Transverse colon (tissue), 4 donors: ENCODE measurements at regions not wholly inside any gene's neighbourhood (a gene's known extent, or its start where the extent isn't known, plus 50 kb on each side); places are given as distances from the start of the nearest gene placed in this dataset.

Experiments used
- DNase-seq: peaks from one replicate; pipeline ENCODE4 v3.0.0-alpha.2; 2019
- H3K27ac ChIP-seq, 4 donors: fragments of 200-600 bp; sonication (generic); 2 replicates each; pipeline ENCODE4 v1.5.1; 2016 to 2018; ENCODE audit warnings: inconsistent platforms in 4 of 4
- H3K27me3 ChIP-seq: fragments of 200-600 bp; sonication (generic); 2 replicates; pipeline ENCODE4 v1.5.1; 2017; ENCODE audit warnings: inconsistent platforms
- H3K36me3 ChIP-seq, 4 donors: fragments of 200-600 bp; sonication (generic); 2 replicates each; pipeline ENCODE4 v1.5.1; 2017 to 2019; ENCODE audit warnings: inconsistent platforms in 4 of 4
- H3K4me1 ChIP-seq, 4 donors: fragments of 200-600 bp; sonication (generic); 2 replicates each; pipeline ENCODE4 v1.5.1; 2017 to 2020; ENCODE audit warnings: inconsistent platforms in 4 of 4
- H3K4me3 ChIP-seq, 4 donors: fragments of 200-600 bp; sonication (generic); 1 replicate in 1 of 4; 2 replicates in 3 of 4; pipeline versions ENCODE4 v1.5.1 to v1.6.1; 2017 to 2019; ENCODE audit warnings: inconsistent platforms in 4 of 4
- H3K9me3 ChIP-seq, 2 donors: fragments of 200-600 bp; sonication (generic); 2 replicates each; pipeline ENCODE4 v1.5.1; 2017 to 2019; ENCODE audit warnings: inconsistent platforms in 2 of 2
- EP300 ChIP-seq: sonication (generic); formaldehyde crosslinking; IDR thresholded peaks from one replicate; pipeline ENCODE4 v1.6.1; 2017; ENCODE audit warnings: antibody characterized with exemption, low read depth
- POLR2A ChIP-seq: fragments of 450-650 bp; IDR thresholded peaks from one replicate; pipeline ENCODE4 v1.6.1; 2016; ENCODE audit warnings: antibody characterized with exemption, mild to moderate bottlenecking, moderate library complexity
- POLR2AphosphoS5 ChIP-seq, 3 donors: sonication (generic); formaldehyde crosslinking; IDR thresholded peaks; one replicate each; pipeline ENCODE4 v1.6.1; 2016; ENCODE audit warnings: antibody characterized with exemption in 3 of 3
- WGBS, 2 donors: methylation state at CpG; one replicate each; pipeline ENCODE4 v1.1.5; 2018; ENCODE audit warnings: low coverage in 1 of 2; 5-methylcytosine and 5-hydroxymethylcytosine counted together
- in situ Hi-C, 4 donors: fragments of 200-750 bp; cut with MboI; loops; one replicate each; pipeline versions ENCODE4 v1.15.0 to v1.15.1; 2017; ENCODE audit warnings: low sequenced_read_pairs in 3 of 4, low pct_ligation_motif_present in 1 of 4, low pct_unique_long_range_greater_than_20kb in 1 of 4
- intact Hi-C: fragments of 100-400 bp; cut with DNase I; formaldehyde crosslinking; loops from one replicate; pipeline ENCODE4 v1.15.1; 2023; ENCODE audit warnings: low total_unique reads
- TF ChIP-seq, protein P1 (sequence below), 5 experiments: fragments of 200-600 bp in 3 of 5; fragments of 450-650 bp in 2 of 5; sonication (generic) in 3 of 5; IDR thresholded peaks; 1 replicate in 2 of 5; 2 replicates in 3 of 5; pipeline ENCODE4 v1.5.1; 2016 to 2017; ENCODE audit warnings: antibody characterized with exemption in 5 of 5, inconsistent platforms in 3 of 5, mild to moderate bottlenecking in 2 of 5, moderate library complexity in 1 of 5

GRCh38 chr20:60765821-60766403 lies 486.1 kb upstream of the CDH4 start:
- no peak for DNase-seq
- Histone ChIP-seq H3K9me3 (no peaks in the 10 kb centered on the region), H3K4me1 (no peaks in the 10 kb centered on the region), H3K27me3 (no peaks in the 10 kb centered on the region), H3K4me3 (no peak overlapping the region), H3K36me3 (no peaks in the 10 kb centered on the region), H3K27ac (no peak overlapping the region)
- in situ Hi-C loops (no loop called here), intact Hi-C loops (no loop called here)
- TF ChIP-seq, protein P1, sequence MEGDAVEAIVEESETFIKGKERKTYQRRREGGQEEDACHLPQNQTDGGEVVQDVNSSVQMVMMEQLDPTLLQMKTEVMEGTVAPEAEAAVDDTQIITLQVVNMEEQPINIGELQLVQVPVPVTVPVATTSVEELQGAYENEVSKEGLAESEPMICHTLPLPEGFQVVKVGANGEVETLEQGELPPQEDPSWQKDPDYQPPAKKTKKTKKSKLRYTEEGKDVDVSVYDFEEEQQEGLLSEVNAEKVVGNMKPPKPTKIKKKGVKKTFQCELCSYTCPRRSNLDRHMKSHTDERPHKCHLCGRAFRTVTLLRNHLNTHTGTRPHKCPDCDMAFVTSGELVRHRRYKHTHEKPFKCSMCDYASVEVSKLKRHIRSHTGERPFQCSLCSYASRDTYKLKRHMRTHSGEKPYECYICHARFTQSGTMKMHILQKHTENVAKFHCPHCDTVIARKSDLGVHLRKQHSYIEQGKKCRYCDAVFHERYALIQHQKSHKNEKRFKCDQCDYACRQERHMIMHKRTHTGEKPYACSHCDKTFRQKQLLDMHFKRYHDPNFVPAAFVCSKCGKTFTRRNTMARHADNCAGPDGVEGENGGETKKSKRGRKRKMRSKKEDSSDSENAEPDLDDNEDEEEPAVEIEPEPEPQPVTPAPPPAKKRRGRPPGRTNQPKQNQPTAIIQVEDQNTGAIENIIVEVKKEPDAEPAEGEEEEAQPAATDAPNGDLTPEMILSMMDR (IDR thresholded peaks at IDR 0.05): no peak
- TF ChIP-seq EP300 (no peak), POLR2A (no peak), POLR2AphosphoS5 (IDR thresholded peaks at IDR 0.05) (no peak)
- 74 to 90% methylated on average over 4 to 9 of the region's 10 CpGs for WGBS, 2 donors

- in situ Hi-C loops (no loop called here), intact Hi-C loops (no loop called here)
- no peaks in the 10 kb centered on the region for H3K4me1 ChIP-seq
- no peak overlapping the region for H3K27ac ChIP-seq
- H3K4me3 ChIP-seq: no peak overlapping the region
- no peaks in the 10 kb centered on the region for H3K27me3 ChIP-seq
- 80 to 84% methylated on average over 1 of the region's 1 CpG for WGBS, 2 donors
- no peak for TF ChIP-seq POLR2A
- TF ChIP-seq, protein P1 (IDR thresholded peaks at IDR 0.05): no peak
- TF ChIP-seq POLR2AphosphoS5 (IDR thresholded peaks at IDR 0.05): no peak
- TF ChIP-seq EP300: no peak
- H3K9me3 ChIP-seq: no peaks in the 10 kb centered on the region
- DNase-seq: no peak
- no peaks in the 10 kb centered on the region for H3K36me3 ChIP-seq
These were observed 483.8 kb upstream of the CDH4 start for GRCh38 chr20:60768216-60768615.

DNA sequence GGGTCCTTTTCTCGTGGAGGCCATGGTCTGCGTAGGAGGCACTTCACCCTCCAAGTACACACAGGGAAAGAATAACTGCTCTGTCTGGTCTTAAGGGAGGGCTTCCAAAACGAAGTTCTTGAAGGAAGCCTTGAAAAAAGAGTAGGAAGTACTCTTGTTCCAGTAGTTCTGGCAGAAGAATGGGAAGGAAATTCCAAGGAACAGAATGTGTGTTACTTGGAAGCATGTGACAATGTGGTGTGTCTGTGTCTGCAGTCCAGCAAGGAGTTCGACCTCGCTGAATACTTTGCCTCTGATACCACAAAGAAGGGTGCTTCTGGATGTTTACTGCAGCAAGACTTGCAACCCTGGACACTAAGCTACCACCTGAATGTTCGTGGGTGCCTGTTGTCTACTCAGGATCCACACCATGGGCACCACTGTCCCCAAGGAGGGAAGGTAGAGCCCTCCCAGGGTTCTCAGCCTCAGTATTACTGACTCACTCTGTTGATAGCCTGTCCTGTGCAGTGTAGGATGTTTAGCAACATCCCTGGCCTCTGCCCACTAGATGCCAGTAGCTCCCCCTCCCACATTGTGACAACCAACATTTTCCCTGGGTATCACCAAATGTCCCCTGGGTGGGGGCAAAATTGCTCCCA lies 471.6 kb upstream of the CDH4 start:
- Histone ChIP-seq H3K9me3 (no peaks in the 10 kb centered on the region), H3K27me3 (no peaks in the 10 kb centered on the region), H3K36me3 (no peaks in the 10 kb centered on the region), H3K27ac (no peak overlapping the region), H3K4me1 (no peaks in the 10 kb centered on the region), H3K4me3 (no peak overlapping the region)
- intact Hi-C loops (no loop called here), in situ Hi-C loops (no loop called here)
- TF ChIP-seq POLR2A (no peak), EP300 (no peak), POLR2AphosphoS5 (IDR thresholded peaks at IDR 0.05) (no peak)
- TF ChIP-seq, protein P1 (IDR thresholded peaks at IDR 0.05): no peak
- DNase-seq: no peak
- WGBS, 2 donors: 0 to 52% methylated on average over 1 to 6 of the region's 6 CpGs

- no peak overlapping the region for H3K4me3 ChIP-seq
- H3K4me1 ChIP-seq: no peaks in the 10 kb centered on the region
- TF ChIP-seq POLR2A (no peak), EP300 (no peak), POLR2AphosphoS5 (IDR thresholded peaks at IDR 0.05) (no peak)
- TF ChIP-seq, protein P1 (IDR thresholded peaks at IDR 0.05): no peak
- WGBS, 2 donors: 82 to 84% methylated on average over 6 to 7 of the region's 7 CpGs
- no peaks in the 10 kb centered on the region for H3K36me3 ChIP-seq
- H3K27ac ChIP-seq: no peak overlapping the region
- no peaks in the 10 kb centered on the region for H3K9me3 ChIP-seq
- no peak for DNase-seq
- H3K27me3 ChIP-seq: no peaks in the 10 kb centered on the region
- in situ Hi-C loops (no loop called here), intact Hi-C loops (no loop called here)
These were observed 469.0 kb upstream of the CDH4 start for GRCh38 chr20:60782959-60783625.
